ENCODE measurements at regions not wholly inside any gene's neighbourhood (a gene's known extent, or its start where the extent isn't known, plus 50 kb on each side); places are given as distances from the start of the nearest gene placed in this dataset.
"Not testable (repeated sequence)": the region's sequence is repeated elsewhere in the genome, so short reads cannot be mapped to it uniquely, and the experiment has no call there.

- not testable (repeated sequence) for TF ChIP-seq CTCF (IDR thresholded peaks at IDR 0.05 in 2 of 3, conservative IDR thresholded peaks at IDR 0.05 in 1 of 3; ENCODE audit: control insufficient read depth in 2 of 3, extremely low read depth in 1 of 3, insufficient read depth in 1 of 3, low read depth in 3 of 3, low read length in 3 of 3); BHLHE40 (IDR thresholded peaks at IDR 0.05; ENCODE audit: borderline replicate concordance in 1 of 2, low read depth in 2 of 2, low read length in 1 of 2)
These were observed 88.6 kb upstream of the CUX1 start for GRCh38 chr7:101728873-101729240.
